ENCODE measurements at regions not wholly inside any gene's neighbourhood (a gene's known extent, or its start where the extent isn't known, plus 50 kb on each side); places are given as distances from the start of the nearest gene placed in this dataset.
A peak's percentile ranks its signal among the peaks of the same experiment; 100 is the strongest.
"Not testable (repeated sequence)": the region's sequence is repeated elsewhere in the genome, so short reads cannot be mapped to it uniquely, and the experiment has no call there.

GRCh38 chr6:15158821-15159619 is 86.8 kb upstream of the JARID2 start:
- H3K4me3 ChIP-seq (ENCODE audit: control insufficient read depth, low read depth, low read length), result no peak overlapping the region
- no peak for DNase-seq (ENCODE audit: low read depth)
- no peak for TF ChIP-seq CTCF (conservative IDR thresholded peaks at IDR 0.05; ENCODE audit: control insufficient read depth, insufficient read depth, low read depth, low read length)

- no peak for TF ChIP-seq CTCF (conservative IDR thresholded peaks at IDR 0.05; ENCODE audit: control insufficient read depth, insufficient read depth, low read depth, low read length)
- H3K4me3 ChIP-seq (ENCODE audit: control insufficient read depth, low read depth, low read length), result no peak overlapping the region
- peak; percentile 41 for DNase-seq (ENCODE audit: low read depth)
Observed at GRCh38 chr6:15160812-15161211, 85.1 kb upstream of the JARID2 start.

- DNase-seq (ENCODE audit: low read depth); H3K4me3 ChIP-seq (ENCODE audit: control insufficient read depth, low read depth, low read length): not testable (repeated sequence)
Observed at GRCh38 chr6:15164855-15165254, 81.0 kb upstream of the JARID2 start.

DNA sequence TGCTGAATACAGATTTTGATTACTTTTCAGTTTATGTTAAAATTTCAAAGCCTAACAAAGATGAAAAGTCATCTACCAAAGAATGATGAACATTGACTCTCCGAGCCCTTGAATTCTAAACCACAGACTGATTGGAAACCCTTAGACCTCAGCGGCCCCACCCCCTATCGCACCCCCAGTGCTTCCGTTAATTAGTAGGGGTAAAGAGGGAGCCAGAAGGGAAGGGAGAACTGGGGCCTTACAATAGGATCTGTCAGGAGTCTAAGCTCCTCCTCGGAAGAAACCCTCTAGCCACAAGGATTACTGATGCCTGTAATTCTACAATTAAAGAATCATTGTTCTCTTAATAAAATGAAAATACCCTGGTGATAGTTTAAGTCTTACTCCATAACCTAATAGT is 79.7 kb upstream of the JARID2 start:
- H3K4me3 ChIP-seq (ENCODE audit: control insufficient read depth, low read depth, low read length), result no peak overlapping the region
- no peak for DNase-seq (ENCODE audit: low read depth)
- no peak for TF ChIP-seq CTCF (conservative IDR thresholded peaks at IDR 0.05; ENCODE audit: control insufficient read depth, insufficient read depth, low read depth, low read length)

DNA sequence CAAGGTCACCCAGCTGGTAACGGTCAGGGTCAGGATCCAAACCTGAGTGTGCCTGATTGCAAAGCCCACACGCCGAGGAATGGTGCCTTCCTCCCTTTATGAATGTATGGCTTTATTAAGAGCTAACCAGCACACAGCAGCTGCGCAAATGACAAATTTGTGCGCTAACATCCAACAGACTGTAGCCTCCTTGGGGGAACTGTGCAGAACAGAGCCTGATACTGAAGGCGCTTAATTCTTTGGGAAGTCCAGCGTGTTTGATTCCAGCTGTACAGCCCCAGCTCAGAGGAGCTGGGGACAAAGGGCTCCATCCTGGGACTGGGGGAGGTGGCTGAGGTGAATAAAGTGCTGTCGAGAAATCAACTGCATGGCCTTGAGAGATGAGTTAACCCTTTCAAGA is 75.7 kb upstream of the JARID2 start:
- no peak for DNase-seq (ENCODE audit: low read depth)
- no peak for TF ChIP-seq CTCF (conservative IDR thresholded peaks at IDR 0.05; ENCODE audit: control insufficient read depth, insufficient read depth, low read depth, low read length)
- no peak overlapping the region for H3K4me3 ChIP-seq (ENCODE audit: control insufficient read depth, low read depth, low read length)

- no peak for DNase-seq (ENCODE audit: low read depth)
- TF ChIP-seq CTCF (conservative IDR thresholded peaks at IDR 0.05; ENCODE audit: control insufficient read depth, insufficient read depth, low read depth, low read length), result no peak
Observed at GRCh38 chr6:15171026-15171425, 74.8 kb upstream of the JARID2 start.

DNA sequence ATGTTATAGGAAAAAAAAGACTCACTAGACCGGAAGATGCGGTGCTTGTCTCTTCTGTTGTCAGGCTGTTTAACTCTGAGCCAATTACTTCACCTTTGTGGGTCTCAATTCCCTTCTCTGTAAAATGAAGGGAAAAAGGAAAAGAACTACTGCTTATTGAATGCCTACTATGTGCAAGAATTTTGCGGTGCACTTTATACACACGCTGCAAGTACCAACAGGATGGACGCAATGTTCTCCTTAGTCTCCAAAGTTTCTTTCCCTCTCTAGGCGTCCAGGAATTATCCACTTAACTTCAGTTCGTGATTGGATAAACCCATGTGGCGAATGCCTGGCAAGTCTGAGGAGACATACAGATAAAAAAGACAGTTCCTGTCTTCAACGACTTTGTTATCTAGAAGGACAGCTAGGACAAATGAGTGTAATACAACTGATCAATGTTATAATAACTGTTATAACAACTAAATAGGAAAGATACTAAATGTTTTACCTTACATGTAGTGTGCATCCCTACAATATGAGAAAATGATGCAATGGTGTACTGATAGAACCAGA is 69.0 kb upstream of the JARID2 start:
- H3K4me3 ChIP-seq (ENCODE audit: control insufficient read depth, low read depth, low read length), result no peak overlapping the region
- DNase-seq (ENCODE audit: low read depth), result no peak
- no peak for TF ChIP-seq CTCF (conservative IDR thresholded peaks at IDR 0.05; ENCODE audit: control insufficient read depth, insufficient read depth, low read depth, low read length)

More at GRCh38 chr6:15171026-15171425, 74.8 kb upstream of the JARID2 start:
- no peak overlapping the region for H3K4me3 ChIP-seq (ENCODE audit: control insufficient read depth, low read depth, low read length)

All from fibroblast of mammary gland (primary cell).